ENCODE measurements at regions not wholly inside any gene's neighbourhood (a gene's known extent, or its start where the extent isn't known, plus 50 kb on each side); places are given as distances from the start of the nearest gene placed in this dataset.

DNA sequence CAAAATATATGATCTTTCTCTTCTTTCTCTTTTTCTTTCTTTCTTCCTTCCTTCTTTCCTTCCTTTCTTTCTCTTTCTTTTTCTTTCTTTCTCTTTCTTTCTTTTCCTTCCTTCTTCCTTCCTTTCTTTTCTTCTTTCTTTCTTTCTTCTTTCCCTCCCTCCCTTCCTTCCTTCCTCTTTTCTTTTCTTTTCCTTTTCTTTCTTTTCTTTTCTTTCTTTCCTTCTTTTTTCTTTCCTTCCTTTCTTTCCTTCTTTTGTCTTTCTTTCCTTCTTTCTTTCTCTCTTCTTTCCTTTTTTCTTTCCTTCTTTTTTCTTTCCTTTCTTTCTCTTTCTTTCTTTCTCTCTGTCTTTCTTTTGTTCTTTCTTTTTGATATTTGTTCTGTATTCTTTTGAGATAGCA, 1356.0 kb upstream of the SEL1L start:
- no peaks in the 10 kb centered on the region for H3K9me3 ChIP-seq (ENCODE audit: control insufficient read depth, insufficient read depth, low read depth, low read length)
- ChIA-PET CTCF (no interaction called here), POLR2A (no interaction called here)
- no peaks in the 10 kb centered on the region for H3K4me1 ChIP-seq (ENCODE audit: control insufficient read depth, insufficient read depth, low read length)
- no peak overlapping the region for H3K4me3 ChIP-seq (ENCODE audit: low read depth, low read length)
- no peak for TF ChIP-seq ZNF354C (tag by site-specific recombination; IDR thresholded peaks at IDR 0.05; ENCODE audit: borderline replicate concordance, low read depth)
- peak; percentile 66 for TF ChIP-seq ZNF366 (tag by site-specific recombination; conservative IDR thresholded peaks at IDR 0.05)
- no peak overlapping the region for H3K27ac ChIP-seq (ENCODE audit: extremely low read depth, low read depth, low read length)
- H3K36me3 ChIP-seq (ENCODE audit: control insufficient read depth in 2 of 2, insufficient read depth in 1 of 2, low read length in 2 of 2) = no peaks in the 10 kb centered on the region

DNA sequence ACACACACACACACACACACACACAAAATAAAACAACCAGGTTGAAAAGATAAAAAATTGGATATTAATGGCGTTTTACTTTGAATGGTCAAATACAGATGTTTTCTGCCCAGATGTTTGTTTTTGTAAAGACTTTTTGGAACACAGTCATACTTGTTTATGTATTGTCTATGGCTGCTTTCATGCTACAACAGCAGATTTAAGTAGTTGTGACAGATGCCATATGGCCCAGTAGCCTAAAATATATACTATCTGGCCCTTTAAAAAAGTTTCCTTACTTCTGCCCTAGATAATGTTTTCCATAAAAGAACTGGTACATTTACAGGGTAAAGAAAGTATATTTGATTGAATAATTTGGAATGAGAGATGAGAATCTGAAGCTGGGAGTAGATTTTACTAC, 1362.8 kb upstream of the SEL1L start:
- ChIA-PET CTCF (no interaction called here), POLR2A (no interaction called here)
- Histone ChIP-seq H3K4me1 (ENCODE audit: control insufficient read depth, insufficient read depth, low read length) (no peaks in the 10 kb centered on the region), H3K9me3 (ENCODE audit: control insufficient read depth, insufficient read depth, low read depth, low read length) (no peaks in the 10 kb centered on the region), H3K27ac (ENCODE audit: extremely low read depth, low read depth, low read length) (no peak overlapping the region), H3K36me3 (ENCODE audit: control insufficient read depth in 2 of 2, insufficient read depth in 1 of 2, low read length in 2 of 2) (no peaks in the 10 kb centered on the region), H3K4me3 (ENCODE audit: low read depth, low read length) (no peak overlapping the region)
- TF ChIP-seq PRDM1 (tag by site-specific recombination; IDR thresholded peaks at IDR 0.05) = no peak
- no peak for TF ChIP-seq ZNF426 (tag by site-specific recombination; IDR thresholded peaks at IDR 0.05)
- TF ChIP-seq ZNF341 (tag by site-specific recombination; IDR thresholded peaks at IDR 0.05; ENCODE audit: low read depth) = no peak
- no peak for TF ChIP-seq SCRT1 (tag by site-specific recombination; IDR thresholded peaks at IDR 0.05; ENCODE audit: borderline replicate concordance)
- TF ChIP-seq TCF7L2 (IDR thresholded peaks at IDR 0.05; ENCODE audit: borderline replicate concordance, low read depth, low read length) = no peak
- TF ChIP-seq, protein P1, sequence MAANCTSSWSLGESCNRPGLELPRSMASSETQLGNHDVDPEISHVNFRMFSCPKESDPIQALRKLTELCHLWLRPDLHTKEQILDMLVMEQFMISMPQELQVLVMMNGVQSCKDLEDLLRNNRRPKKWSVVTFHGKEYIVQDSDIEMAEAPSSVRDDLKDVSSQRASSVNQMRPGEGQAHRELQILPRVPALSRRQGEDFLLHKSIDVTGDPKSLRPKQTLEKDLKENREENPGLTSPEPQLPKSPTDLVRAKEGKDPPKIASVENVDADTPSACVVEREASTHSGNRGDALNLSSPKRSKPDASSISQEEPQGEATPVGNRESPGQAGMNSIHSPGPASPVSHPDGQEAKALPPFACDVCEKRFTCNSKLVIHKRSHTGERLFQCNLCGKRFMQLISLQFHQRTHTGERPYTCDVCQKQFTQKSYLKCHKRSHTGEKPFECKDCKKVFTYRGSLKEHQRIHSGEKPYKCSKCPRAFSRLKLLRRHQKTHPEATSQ (tag by site-specific recombination; IDR thresholded peaks at IDR 0.05) = no peak
- TF ChIP-seq, protein P2, sequence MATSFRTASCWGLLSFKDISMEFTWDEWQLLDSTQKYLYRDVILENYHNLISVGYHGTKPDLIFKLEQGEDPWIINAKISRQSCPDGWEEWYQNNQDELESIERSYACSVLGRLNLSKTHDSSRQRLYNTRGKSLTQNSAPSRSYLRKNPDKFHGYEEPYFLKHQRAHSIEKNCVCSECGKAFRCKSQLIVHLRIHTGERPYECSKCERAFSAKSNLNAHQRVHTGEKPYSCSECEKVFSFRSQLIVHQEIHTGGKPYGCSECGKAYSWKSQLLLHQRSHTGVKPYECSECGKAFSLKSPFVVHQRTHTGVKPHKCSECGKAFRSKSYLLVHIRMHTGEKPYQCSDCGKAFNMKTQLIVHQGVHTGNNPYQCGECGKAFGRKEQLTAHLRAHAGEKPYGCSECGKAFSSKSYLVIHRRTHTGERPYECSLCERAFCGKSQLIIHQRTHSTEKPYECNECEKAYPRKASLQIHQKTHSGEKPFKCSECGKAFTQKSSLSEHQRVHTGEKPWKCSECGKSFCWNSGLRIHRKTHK (tag by site-specific recombination; IDR thresholded peaks at IDR 0.05) = no peak
- TF ChIP-seq HOXC10 (CRISPR knock-in tag; IDR thresholded peaks at IDR 0.05) = no peak
- TF ChIP-seq, protein P3, sequence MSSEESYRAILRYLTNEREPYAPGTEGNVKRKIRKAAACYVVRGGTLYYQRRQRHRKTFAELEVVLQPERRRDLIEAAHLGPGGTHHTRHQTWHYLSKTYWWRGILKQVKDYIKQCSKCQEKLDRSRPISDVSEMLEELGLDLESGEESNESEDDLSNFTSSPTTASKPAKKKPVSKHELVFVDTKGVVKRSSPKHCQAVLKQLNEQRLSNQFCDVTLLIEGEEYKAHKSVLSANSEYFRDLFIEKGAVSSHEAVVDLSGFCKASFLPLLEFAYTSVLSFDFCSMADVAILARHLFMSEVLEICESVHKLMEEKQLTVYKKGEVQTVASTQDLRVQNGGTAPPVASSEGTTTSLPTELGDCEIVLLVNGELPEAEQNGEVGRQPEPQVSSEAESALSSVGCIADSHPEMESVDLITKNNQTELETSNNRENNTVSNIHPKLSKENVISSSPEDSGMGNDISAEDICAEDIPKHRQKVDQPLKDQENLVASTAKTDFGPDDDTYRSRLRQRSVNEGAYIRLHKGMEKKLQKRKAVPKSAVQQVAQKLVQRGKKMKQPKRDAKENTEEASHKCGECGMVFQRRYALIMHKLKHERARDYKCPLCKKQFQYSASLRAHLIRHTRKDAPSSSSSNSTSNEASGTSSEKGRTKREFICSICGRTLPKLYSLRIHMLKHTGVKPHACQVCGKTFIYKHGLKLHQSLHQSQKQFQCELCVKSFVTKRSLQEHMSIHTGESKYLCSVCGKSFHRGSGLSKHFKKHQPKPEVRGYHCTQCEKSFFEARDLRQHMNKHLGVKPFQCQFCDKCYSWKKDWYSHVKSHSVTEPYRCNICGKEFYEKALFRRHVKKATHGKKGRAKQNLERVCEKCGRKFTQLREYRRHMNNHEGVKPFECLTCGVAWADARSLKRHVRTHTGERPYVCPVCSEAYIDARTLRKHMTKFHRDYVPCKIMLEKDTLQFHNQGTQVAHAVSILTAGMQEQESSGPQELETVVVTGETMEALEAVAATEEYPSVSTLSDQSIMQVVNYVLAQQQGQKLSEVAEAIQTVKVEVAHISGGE (tag by site-specific recombination; conservative IDR thresholded peaks at IDR 0.05; ENCODE audit: low read depth) = no peak
- TF ChIP-seq ZNF747 (tag by site-specific recombination; IDR thresholded peaks at IDR 0.05) = no peak
- no peak for TF ChIP-seq ZNF132 (tag by site-specific recombination; IDR thresholded peaks at IDR 0.05; ENCODE audit: borderline replicate concordance)

DNA sequence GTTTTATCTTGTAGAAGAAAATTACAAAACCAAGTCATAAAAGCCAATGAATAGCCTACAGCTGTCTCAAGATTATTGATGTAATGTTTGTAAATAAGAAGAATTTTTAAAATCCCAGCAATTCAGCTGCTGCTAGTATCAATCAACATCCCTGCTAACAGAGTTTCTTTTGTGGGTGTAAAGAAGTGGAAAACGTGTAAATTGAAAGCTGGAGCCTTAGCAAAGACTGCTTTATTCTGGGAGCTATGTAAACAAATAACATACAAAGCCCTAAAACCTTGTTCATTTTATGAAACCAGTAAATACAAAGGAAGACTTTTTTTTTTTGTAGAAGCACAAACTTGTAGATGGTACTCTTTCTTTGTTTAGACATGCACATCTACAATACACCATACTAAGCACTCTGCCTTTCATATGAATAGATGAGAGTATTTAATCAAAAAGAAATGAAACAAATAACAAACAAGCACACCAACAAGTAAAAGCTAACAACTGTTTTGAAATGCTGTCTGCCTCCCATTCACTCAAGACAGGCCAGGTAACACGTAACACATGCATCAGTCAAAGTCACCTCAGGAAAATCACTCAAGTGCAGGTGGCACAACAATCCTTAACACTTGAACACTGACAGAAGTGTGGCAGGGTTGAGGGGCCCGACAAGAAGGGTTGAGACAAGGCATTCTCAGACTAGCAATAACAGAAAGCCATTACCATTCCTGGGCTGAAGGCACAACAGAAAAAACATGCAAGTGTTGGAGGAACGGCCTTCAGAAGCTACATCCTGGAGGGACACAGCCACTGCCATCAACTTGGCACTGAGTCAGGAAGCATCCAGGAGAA, 1364.0 kb upstream of the SEL1L start:
- Histone ChIP-seq H3K27ac (ENCODE audit: extremely low read depth, low read depth, low read length) (no peak overlapping the region), H3K9me3 (ENCODE audit: control insufficient read depth, insufficient read depth, low read depth, low read length) (no peaks in the 10 kb centered on the region), H3K4me1 (ENCODE audit: control insufficient read depth, insufficient read depth, low read length) (no peaks in the 10 kb centered on the region), H3K36me3 (ENCODE audit: control insufficient read depth in 2 of 2, insufficient read depth in 1 of 2, low read length in 2 of 2) (no peaks in the 10 kb centered on the region), H3K4me3 (ENCODE audit: low read depth, low read length) (no peak overlapping the region)
- TF ChIP-seq, protein P4, sequence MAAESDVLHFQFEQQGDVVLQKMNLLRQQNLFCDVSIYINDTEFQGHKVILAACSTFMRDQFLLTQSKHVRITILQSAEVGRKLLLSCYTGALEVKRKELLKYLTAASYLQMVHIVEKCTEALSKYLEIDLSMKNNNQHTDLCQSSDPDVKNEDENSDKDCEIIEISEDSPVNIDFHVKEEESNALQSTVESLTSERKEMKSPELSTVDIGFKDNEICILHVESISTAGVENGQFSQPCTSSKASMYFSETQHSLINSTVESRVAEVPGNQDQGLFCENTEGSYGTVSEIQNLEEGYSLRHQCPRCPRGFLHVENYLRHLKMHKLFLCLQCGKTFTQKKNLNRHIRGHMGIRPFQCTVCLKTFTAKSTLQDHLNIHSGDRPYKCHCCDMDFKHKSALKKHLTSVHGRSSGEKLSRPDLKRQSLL (tag by site-specific recombination; IDR thresholded peaks at IDR 0.05) = no peak
- TF ChIP-seq YY1 (tag by site-specific recombination; IDR thresholded peaks at IDR 0.05) = no peak
- TF ChIP-seq, protein P3 (tag by site-specific recombination; conservative IDR thresholded peaks at IDR 0.05; ENCODE audit: low read depth) = no peak
- no peak for TF ChIP-seq SCRT2 (tag by site-specific recombination; IDR thresholded peaks at IDR 0.05)
- ChIA-PET CTCF (no interaction called here), POLR2A (no interaction called here)
